GM12878 (cell line): ENCODE measurements at regions not wholly inside any gene's neighbourhood (a gene's known extent, or its start where the extent isn't known, plus 50 kb on each side); places are given as distances from the start of the nearest gene placed in this dataset.

Experiments
- ATAC-seq: fragments of 200-7000 bp; cut with Tn5 transposase; 3 replicates; pipeline ENCODE4 v1.9.1; 2020; ENCODE audit warnings: mild to moderate bottlenecking, moderate library complexity
- BruUV-seq: library from RNA; stranded (reverse); fragments of 400-500 nt; replicated peaks from 2 replicates; lab custom pipeline; 2021; lab: Mats Ljungman, UMichigan
- CTCF ChIA-PET: fragments of 300-600 bp; sonication (Branson Sonifier 250); formaldehyde crosslinking; extraction: SDS; loops from one replicate; lab custom pipeline; 2021; ENCODE audit warnings: inconsistent platforms; lab: Yijun Ruan, JAX
- POLR2A ChIA-PET: fragments of 350-600 bp; formaldehyde crosslinking; extraction: SDS; loops from one replicate; lab custom pipeline; 2021; ENCODE audit warnings: inconsistent platforms; lab: Charles Lee
- RAD21 ChIA-PET: fragments of 300-600 bp; sonication (Branson Sonifier 250); formaldehyde crosslinking; loops from one replicate; lab custom pipeline; 2023; ENCODE audit warnings: antibody characterized with exemption; ENCODE audit not compliant: unreplicated experiment; lab: Charles Lee
- SMC1A ChIA-PET: fragments of 300-600 bp; sonication (Branson Sonifier 250); formaldehyde crosslinking; loops from one replicate; lab custom pipeline; 2023; ENCODE audit not compliant: unreplicated experiment, uncharacterized antibody; lab: Charles Lee
- DNase-seq: peaks from one replicate; pipeline ENCODE4 v3.0.0-alpha.2; 2011; ENCODE audit warnings: low read depth, low spot score
- FAIRE-seq: peaks from 3 replicates; lab custom pipeline; 2011; peaks lifted over from hg19 to GRCh38; lab: Jason Lieb, UNC
- H2AFZ ChIP-seq: 2 replicates; pipeline ENCODE4 v1.6.0; 2011; ENCODE audit warnings: low read depth, low read length, control low read depth; ENCODE audit not compliant: control insufficient read depth
- H3K27ac ChIP-seq: 2 replicates; pipeline ENCODE4 v1.5.1; 2011; ENCODE audit warnings: control low read depth; ENCODE audit not compliant: control insufficient read depth, insufficient read depth
- H3K27me3 ChIP-seq, 2 experiments: replicated peaks in 1 of 2; 2 replicates each; pipeline versions ENCODE4 v1.6.0 to v1.6.1; 2011; ENCODE audit warnings: low read length in 1 of 2; ENCODE audit not compliant: control insufficient read depth in 2 of 2, insufficient read depth in 2 of 2
- H3K36me3 ChIP-seq, 2 experiments: 2 replicates each; pipeline ENCODE4 v1.5.1; 2011; ENCODE audit warnings: low read length in 1 of 2; ENCODE audit not compliant: control insufficient read depth in 2 of 2, insufficient read depth in 2 of 2
- H3K4me1 ChIP-seq: 2 replicates; pipeline ENCODE4 v1.6.1; 2011; ENCODE audit warnings: mild to moderate bottlenecking, low read length, moderate library complexity, mixed read lengths; ENCODE audit not compliant: control insufficient read depth, insufficient read depth
- H3K4me2 ChIP-seq: 2 replicates; pipeline ENCODE4 v1.6.0; 2011; ENCODE audit warnings: control low read depth; ENCODE audit not compliant: control insufficient read depth, insufficient read depth
- H3K4me3 ChIP-seq: fragments of 200-600 bp; sonication (generic); 2 replicates; pipeline ENCODE4 v1.5.1; 2016
- H3K79me2 ChIP-seq: 2 replicates; pipeline ENCODE4 v1.6.0; 2011; ENCODE audit warnings: low read length; ENCODE audit not compliant: control insufficient read depth, insufficient read depth
- H3K9ac ChIP-seq: 2 replicates; pipeline ENCODE4 v1.8.0; 2011; ENCODE audit warnings: low read length, control low read depth, mixed read lengths; ENCODE audit not compliant: control insufficient read depth, insufficient read depth
- H3K9me3 ChIP-seq: replicated peaks from 3 replicates; pipeline ENCODE4 v1.5.1; 2011; ENCODE audit warnings: mild to moderate bottlenecking, low read length; ENCODE audit not compliant: control insufficient read depth, insufficient read depth
- H4K20me1 ChIP-seq: 2 replicates; pipeline ENCODE4 v1.6.0; 2011; ENCODE audit not compliant: control insufficient read depth, insufficient read depth
- BMI1 ChIP-seq: fragments of 450-650 bp; IDR thresholded peaks from 2 replicates; pipeline ENCODE4 v1.6.1; 2016; ENCODE audit warnings: mild to moderate bottlenecking, moderate library complexity, borderline replicate concordance
- MXI1 ChIP-seq: fragments of 150-350 bp; IDR thresholded peaks from 2 replicates; pipeline ENCODE4 v1.6.1; 2011; ENCODE audit warnings: low read depth, mild to moderate bottlenecking, inconsistent platforms, low read length, improper control_type of control experiment
- PKNOX1 ChIP-seq: fragments of 450-650 bp; IDR thresholded peaks from 2 replicates; pipeline ENCODE4 v1.6.1; 2016; ENCODE audit warnings: mild to moderate bottlenecking
- POLR2A ChIP-seq: IDR thresholded peaks from 2 replicates; pipeline ENCODE4 v1.6.1; 2011; ENCODE audit warnings: low read depth, mild to moderate bottlenecking, low read length
- SP1 ChIP-seq: IDR thresholded peaks from one replicate; pipeline ENCODE4 v1.6.1; 2011; ENCODE audit warnings: low read depth, low read length
- TBL1XR1 ChIP-seq: IDR thresholded peaks from 2 replicates; pipeline ENCODE4 v1.6.1; 2012; ENCODE audit warnings: low read depth, low read length, improper control_type of control experiment
- WGBS: methylation state at CpG from one replicate; pipeline ENCODE4 v1.1.6; 2016; ENCODE audit warnings: low lambda C conversion rate; ENCODE audit not compliant: insufficient replicate concordance, insufficient coverage; ENCODE audit errors: missing lambda C conversion rate; 5-methylcytosine and 5-hydroxymethylcytosine counted together
- in situ Hi-C: fragments of 300-500 bp; cut with MboI; formaldehyde crosslinking; loops from 9 replicates; pipeline ENCODE4 v1.14.3; 2018; ENCODE audit warnings: mixed read lengths
- intact Hi-C: fragments of 100-400 bp; cut with micrococcal nuclease; formaldehyde crosslinking; loops from one replicate; pipeline ENCODE4 v1.14.2; 2022; ENCODE audit not compliant: unreplicated experiment
- TF ChIP-seq, protein P1 (sequence below): fragments of 450-650 bp; IDR thresholded peaks from 2 replicates; pipeline ENCODE4 v1.6.1; 2017; ENCODE audit warnings: antibody characterized with exemption, mild to moderate bottlenecking, moderate library complexity
- TF ChIP-seq, protein P2 (sequence below): fragments of 450-650 bp; IDR thresholded peaks from 2 replicates; pipeline ENCODE4 v1.6.1; 2016; ENCODE audit warnings: mild to moderate bottlenecking

- ChIA-PET SMC1A (no interaction called here), POLR2A (no interaction called here)
- FAIRE-seq = no peak
Observed at GRCh38 chr7:7044806-7045205, 137.5 kb upstream of the C1GALT1 start.

More at GRCh38 chr7:7044806-7045205, 137.5 kb upstream of the C1GALT1 start:
- Histone ChIP-seq H4K20me1 (no peaks in the 10 kb centered on the region), H3K27me3 (no peaks in the 10 kb centered on the region), H3K9me3 (no peaks in the 10 kb centered on the region), H3K9ac (no peak overlapping the region), H3K79me2 (no peaks in the 10 kb centered on the region), H3K4me3 (no peak overlapping the region), H3K27ac (no peak overlapping the region), H3K4me1 (no peaks in the 10 kb centered on the region), H3K4me2 (no peak overlapping the region), H3K36me3 (no peaks in the 10 kb centered on the region), H2AFZ (no peak overlapping the region)
- DNase-seq = no peak
- ATAC-seq = no peak
- ChIA-PET RAD21 (no interaction called here), CTCF (no interaction called here)
- 3% methylated on average over 2 of the region's 2 CpGs for WGBS
- no TSS peak for BruUV-seq
- TF ChIP-seq, protein P1, sequence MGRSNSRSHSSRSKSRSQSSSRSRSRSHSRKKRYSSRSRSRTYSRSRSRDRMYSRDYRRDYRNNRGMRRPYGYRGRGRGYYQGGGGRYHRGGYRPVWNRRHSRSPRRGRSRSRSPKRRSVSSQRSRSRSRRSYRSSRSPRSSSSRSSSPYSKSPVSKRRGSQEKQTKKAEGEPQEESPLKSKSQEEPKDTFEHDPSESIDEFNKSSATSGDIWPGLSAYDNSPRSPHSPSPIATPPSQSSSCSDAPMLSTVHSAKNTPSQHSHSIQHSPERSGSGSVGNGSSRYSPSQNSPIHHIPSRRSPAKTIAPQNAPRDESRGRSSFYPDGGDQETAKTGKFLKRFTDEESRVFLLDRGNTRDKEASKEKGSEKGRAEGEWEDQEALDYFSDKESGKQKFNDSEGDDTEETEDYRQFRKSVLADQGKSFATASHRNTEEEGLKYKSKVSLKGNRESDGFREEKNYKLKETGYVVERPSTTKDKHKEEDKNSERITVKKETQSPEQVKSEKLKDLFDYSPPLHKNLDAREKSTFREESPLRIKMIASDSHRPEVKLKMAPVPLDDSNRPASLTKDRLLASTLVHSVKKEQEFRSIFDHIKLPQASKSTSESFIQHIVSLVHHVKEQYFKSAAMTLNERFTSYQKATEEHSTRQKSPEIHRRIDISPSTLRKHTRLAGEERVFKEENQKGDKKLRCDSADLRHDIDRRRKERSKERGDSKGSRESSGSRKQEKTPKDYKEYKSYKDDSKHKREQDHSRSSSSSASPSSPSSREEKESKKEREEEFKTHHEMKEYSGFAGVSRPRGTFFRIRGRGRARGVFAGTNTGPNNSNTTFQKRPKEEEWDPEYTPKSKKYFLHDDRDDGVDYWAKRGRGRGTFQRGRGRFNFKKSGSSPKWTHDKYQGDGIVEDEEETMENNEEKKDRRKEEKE = no peak
- no peak for TF ChIP-seq TBL1XR1
- no peak for TF ChIP-seq BMI1
- no peak for TF ChIP-seq PKNOX1
- TF ChIP-seq POLR2A = no peak
- TF ChIP-seq SP1 = no peak
- TF ChIP-seq, protein P2, sequence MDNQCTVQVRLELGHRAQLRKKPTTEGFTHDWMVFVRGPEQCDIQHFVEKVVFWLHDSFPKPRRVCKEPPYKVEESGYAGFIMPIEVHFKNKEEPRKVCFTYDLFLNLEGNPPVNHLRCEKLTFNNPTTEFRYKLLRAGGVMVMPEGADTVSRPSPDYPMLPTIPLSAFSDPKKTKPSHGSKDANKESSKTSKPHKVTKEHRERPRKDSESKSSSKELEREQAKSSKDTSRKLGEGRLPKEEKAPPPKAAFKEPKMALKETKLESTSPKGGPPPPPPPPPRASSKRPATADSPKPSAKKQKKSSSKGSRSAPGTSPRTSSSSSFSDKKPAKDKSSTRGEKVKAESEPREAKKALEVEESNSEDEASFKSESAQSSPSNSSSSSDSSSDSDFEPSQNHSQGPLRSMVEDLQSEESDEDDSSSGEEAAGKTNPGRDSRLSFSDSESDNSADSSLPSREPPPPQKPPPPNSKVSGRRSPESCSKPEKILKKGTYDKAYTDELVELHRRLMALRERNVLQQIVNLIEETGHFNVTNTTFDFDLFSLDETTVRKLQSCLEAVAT = no peak
- no peak for TF ChIP-seq MXI1
- in situ Hi-C loops = no loop called here
- intact Hi-C loops = no loop called here
